ENCODE measurements at regions not wholly inside any gene's neighbourhood (a gene's known extent, or its start where the extent isn't known, plus 50 kb on each side); places are given as distances from the start of the nearest gene placed in this dataset.

DNA sequence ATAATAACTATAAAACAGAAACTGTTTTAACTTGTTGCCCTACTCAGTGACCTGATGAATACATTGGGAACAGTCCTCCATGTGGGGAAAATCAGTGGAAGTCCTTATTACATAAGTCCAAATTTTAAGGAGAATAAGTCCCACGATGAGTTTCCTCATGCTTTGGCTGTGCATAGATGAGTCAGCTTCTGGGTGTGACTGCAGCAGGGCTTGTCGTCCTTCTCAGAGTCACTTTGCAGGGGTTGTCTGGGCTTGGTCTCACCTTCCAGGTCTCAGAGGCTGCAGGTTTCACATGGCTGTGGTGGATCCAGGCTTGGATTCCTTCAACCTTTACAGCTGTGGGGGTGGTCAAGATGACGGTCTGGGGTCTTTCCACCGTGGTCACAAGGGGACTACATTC, 85.6 kb downstream of the SLC25A15 start:
- TF ChIP-seq, protein P1, sequence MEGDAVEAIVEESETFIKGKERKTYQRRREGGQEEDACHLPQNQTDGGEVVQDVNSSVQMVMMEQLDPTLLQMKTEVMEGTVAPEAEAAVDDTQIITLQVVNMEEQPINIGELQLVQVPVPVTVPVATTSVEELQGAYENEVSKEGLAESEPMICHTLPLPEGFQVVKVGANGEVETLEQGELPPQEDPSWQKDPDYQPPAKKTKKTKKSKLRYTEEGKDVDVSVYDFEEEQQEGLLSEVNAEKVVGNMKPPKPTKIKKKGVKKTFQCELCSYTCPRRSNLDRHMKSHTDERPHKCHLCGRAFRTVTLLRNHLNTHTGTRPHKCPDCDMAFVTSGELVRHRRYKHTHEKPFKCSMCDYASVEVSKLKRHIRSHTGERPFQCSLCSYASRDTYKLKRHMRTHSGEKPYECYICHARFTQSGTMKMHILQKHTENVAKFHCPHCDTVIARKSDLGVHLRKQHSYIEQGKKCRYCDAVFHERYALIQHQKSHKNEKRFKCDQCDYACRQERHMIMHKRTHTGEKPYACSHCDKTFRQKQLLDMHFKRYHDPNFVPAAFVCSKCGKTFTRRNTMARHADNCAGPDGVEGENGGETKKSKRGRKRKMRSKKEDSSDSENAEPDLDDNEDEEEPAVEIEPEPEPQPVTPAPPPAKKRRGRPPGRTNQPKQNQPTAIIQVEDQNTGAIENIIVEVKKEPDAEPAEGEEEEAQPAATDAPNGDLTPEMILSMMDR (IDR thresholded peaks at IDR 0.05) = no peak
- no peak for TF ChIP-seq POLR2AphosphoS5 (IDR thresholded peaks at IDR 0.05; ENCODE audit: insufficient read depth in 1 of 2, low read depth in 1 of 2)
- no peak for TF ChIP-seq POLR2A (IDR thresholded peaks at IDR 0.05)

All from vagina (tissue), 2 donors.